GM19395 (cell line): ENCODE measurements at regions not wholly inside any gene's neighbourhood (a gene's known extent, or its start where the extent isn't known, plus 50 kb on each side); places are given as distances from the start of the nearest gene placed in this dataset.
A peak's percentile ranks its signal among the peaks of the same experiment; 100 is the strongest.
"Not testable (repeated sequence)": the region's sequence is repeated elsewhere in the genome, so short reads cannot be mapped to it uniquely, and the experiment has no call there.

Experiments used
- ATAC-seq: cut with Tn5 transposase; IDR thresholded peaks from one replicate; pipeline ENCODE4 v1.9.1; 2021; ENCODE audit warnings: mild to moderate bottlenecking, moderate library complexity; ENCODE audit not compliant: unreplicated experiment

DNA sequence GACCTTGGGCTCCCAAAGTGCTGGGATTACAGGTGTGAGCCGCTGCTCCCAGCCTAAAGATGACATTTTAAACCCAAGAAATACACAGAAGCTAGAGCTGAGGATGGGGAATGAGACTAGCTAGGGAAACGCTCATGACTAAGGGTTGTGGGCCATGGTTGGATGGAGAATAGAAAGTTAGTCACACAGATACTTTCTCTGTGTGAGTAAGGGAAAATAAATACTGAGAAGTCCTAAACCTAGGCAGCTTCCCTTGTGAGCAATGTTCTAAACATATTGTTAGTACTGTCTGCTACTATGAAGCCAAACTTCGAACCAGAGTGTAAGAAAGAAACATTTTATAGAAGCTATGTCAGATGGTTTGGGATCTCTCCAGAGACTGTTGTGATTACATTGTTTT lies 304.8 kb upstream of the STAC start:
- ATAC-seq = no peak

DNA sequence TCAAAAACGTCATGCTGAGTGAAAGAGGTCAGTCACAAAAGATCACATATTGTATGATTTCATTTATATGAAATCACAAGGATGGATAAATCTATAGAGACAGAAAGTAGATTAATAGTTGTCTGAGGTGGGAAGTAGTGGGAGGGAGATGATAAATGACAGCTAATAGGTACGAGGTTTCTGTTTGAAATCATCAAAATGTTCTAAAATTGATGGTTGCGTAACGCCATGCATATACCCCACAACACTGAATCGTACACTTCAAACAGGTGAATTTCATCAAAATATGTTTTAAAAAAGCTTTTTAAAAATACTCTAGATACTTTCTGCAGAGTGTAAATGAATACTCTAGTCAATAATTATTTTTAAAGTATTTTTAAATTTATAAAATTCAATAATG lies 303.0 kb upstream of the STAC start:
- no peak for ATAC-seq

DNA sequence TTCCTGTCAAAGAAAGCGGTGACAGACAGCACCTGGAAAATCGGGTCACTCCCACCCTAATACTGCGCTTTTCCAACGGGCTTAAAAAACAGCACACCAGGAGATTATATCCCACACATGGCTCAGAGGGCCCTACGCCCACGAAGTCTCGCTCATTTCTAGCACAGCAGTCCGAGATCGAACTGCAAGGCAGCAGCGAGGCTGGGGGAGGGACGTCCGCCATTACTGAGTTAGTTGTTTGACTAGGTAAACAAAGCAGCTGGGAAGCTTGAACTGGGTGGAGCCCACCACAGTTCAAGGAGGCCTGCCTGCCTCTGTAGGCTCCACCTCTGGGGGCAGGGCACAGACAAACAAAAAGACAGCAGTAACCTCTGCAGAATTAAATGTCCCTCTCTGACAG lies 297.3 kb upstream of the STAC start:
- not testable (repeated sequence) for ATAC-seq

DNA sequence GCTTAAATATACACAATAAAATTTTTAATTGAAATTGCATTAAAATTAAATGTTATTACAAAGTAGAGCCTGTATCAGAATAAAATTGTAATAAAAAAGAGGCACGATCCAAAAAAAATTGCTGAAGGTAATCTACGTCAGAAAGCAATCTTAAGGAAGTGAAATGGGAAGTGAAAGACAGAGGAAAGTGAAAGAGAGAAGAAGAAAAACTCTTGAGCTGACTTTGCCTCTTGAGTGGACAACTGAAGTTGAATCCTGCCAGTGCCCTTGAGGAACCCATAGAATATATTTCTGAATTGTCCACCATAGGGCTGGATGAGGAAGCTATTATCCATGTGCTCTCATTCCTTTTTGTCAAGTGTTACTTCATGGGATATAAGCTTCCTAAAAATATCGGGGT lies 285.1 kb upstream of the STAC start:
- peak; percentile 72 for ATAC-seq

DNA sequence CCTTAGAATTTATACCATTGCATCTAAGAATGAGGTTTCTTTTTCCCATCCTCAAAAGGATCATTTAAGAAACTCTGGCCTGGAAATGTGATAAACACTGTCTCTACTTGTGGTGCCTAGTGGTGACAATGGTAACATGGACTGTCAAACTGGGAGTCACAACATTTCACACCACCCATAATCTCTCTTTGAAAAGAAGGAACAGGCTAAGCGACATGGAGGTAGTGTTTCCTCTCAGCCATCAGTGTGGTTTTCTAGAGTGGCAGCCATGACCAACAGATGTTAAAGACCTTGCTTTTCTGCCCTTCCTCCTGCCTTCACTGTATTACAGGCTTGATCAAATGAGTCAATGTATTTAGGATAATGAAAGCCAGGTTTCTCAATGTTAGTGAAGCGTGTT lies 283.1 kb upstream of the STAC start:
- no peak for ATAC-seq

DNA sequence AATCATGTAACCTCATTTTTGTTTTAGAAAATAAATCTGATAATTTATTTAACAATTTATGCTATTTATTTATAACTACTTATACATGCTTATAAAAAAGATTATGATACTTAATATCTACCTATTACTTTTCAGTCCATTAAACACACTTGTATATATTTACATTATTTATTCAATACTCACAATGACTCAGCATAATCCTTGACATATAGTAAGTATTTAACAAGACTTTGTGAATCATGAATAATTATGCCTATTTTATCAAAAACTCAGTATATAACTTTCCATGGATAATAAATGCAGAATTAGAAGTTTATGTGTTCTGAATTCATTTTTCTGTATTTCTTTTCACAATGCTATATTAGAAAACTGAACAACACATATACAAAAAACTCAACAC lies 266.0 kb upstream of the STAC start:
- no peak for ATAC-seq

DNA sequence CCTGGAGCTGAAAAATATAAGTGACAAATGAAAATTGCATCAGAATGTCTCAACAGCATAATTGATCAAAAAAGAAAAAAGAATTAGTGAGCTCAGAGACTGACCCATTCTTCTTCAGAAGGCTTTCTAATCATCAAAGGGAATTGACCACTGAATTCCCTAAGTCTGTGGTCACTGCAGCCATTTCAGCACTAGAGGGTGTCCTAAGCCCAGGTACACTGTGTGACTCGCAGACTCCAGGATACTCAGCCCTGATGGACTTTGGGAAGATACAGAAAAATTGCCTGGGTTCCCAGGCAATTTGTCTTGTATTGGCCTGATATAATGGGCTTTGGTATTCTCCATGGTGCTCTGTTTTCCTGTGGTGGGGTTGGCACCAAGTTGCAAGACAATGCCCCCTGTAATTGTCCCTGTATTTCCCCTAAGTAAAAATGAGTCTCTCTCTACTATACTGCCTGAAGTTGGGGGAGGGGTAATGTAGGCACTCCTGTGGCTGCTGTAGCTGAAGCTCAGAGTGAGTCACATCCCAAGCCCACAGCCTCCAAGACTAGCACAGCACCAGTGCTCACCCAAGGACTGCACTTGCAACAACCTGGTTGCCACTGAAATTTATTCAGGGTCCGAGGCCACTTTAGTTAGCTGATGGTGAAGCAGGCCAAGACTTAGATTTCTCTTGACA lies 256.0 kb upstream of the STAC start:
- no peak for ATAC-seq

DNA sequence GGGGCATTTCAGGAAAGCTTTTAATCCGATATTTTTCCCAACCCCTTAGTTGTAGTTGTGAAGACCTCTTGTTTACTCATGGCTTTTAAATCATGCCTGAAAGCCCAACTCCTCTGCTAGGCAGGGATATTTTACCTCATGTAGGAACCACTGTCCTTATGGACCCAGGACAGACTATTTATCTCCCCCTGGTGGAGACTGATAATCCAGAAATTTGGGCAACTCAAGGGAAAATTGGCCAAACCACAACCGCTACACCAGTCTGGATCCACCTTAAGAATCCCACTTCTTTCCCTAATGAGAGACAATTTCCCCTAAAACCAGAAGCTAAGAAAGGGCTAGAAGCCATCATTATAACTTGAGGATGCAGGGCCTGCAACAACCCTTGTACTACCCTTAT lies 248.1 kb upstream of the STAC start:
- ATAC-seq = no peak

DNA sequence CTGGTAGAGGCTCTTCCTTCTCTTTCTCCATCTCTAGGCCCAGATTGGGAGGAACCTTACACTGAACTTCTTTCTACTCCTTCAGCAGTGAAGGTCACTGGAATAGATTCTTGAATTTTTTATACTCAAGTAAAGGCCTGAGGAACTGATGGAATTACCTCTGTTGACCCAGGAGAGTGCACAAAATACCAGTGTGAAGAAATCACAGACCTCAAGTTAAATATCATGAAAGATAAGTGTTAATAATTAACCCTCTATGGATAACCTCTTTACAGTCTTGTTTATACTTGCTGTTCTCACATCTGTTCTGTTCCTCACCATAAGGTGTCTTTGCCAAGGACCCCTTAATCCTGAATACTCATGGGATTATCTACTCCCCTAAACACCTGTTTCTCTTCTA lies 244.4 kb upstream of the STAC start:
- no peak for ATAC-seq

DNA sequence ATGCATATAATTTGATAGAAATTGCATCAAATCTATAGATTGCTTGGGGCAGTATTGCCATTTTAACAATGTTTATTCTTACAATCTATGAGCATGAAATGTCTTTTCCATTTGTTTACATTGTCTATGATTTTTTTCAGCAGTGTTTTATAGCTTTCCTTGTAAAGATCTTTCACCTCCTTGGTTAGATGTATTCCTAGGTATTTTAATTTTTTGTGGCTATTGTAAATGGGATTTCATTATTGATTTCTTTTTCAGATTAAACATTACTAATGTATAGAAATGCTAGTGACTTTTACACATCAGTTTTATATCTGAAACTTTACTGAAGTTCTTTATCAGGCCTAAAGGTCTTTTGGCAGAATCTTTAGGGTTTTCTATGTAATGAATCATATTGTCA lies 237.6 kb upstream of the STAC start:
- no peak for ATAC-seq

DNA sequence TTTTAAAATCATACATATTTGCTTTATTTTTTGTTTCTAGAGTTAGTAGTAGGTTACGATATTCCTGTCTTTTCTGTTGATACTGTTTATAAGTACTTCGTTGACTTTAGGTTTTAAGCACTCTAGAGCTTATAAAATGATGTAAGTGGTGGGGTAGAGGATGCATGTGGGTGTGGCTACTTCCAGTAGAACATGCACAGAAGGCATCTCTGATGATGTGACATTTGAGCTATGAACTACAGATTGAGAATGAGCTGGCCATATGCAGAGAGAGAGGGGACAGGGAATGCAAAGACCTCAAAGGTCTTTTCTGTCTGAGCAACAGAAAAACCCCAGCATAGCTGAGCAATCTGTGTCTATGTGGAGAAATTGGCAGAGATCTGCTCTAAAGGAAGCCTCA lies 233.9 kb upstream of the STAC start:
- no peak for ATAC-seq

DNA sequence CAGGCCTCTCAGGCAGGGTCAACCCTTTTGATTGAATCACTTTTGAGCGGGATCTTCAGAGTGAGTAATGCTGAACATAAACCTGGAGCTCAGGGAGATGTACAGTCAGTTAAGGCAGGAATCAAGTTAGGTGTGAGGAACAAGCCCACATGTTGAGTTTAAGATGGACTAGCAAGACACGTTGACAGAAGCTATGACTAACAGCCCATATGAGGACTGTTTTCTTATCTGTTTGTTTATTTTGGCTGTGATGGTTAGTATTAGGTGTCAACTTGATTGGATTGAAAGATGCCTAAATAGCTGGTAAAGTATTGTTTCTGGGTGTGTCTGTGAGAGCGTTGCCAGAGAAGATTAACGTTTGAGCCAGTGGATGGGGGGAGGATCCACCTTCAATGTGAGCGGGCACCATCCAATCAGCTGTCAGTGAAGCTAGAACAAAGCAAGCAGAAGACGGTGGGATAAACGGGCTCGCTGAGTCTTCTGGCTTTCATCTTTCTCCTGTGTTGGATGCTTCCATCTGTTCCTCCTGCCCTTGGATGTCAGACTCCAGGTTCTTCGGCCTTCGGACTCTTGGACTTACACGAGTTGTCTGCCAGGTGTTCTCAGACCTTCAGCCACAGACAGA lies 232.3 kb upstream of the STAC start:
- no peak for ATAC-seq

DNA sequence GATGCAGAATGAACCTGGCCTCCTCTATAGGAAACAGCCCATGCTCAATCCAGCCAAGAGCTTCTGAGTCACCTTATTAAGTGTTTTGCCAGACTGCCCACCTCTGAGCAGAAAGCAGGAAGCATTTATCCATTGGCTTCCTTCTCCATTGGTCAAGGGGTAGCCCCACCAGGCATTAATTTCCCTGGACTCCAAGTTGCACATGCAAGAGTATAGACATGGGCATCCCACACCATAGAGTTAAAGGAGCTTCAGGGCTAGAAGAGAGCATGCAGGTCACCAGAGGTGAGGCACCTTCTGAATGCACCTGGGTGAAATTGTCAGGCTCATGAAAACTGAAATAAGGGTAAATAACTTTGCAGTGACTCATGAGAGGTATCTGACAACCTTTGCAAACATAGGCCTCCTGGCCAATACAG lies 230.8 kb upstream of the STAC start:
- no peak for ATAC-seq

DNA sequence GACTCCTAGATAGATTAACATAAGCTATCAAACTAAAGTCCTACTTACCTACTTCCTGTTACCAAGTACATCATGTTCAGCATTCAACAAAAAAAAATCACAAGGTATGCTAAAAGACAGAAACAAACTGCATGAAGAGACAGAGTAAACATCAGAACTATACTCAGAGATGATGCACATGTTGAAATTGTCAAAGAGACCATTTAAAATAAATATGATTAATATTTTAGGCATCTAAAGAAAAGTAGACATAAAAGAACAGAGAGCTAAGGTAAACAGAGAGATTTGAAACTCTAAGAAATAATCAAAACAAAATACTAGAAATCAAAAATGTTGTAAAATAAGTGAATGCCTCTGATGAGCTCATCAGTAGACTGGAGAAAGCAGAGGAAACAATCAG lies 224.8 kb upstream of the STAC start:
- ATAC-seq = no peak

DNA sequence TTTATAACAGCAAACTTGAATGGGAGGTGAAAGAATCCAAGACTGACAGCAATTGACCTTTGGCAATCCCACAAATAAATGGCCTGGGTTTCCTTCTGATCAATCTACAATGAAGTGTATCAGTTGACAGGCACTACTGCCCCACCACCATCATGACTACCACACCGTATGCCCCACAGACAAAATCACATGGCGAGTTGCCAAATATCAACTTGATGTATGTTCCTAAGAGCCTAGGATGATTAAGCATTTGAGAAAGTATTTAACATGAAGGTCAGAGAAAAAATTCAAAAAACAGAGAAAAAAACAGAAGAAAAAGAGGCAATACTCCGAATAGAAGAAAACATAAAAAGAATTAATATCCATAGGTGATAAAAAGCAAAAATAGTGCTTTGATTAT lies 215.9 kb upstream of the STAC start:
- no peak for ATAC-seq

DNA sequence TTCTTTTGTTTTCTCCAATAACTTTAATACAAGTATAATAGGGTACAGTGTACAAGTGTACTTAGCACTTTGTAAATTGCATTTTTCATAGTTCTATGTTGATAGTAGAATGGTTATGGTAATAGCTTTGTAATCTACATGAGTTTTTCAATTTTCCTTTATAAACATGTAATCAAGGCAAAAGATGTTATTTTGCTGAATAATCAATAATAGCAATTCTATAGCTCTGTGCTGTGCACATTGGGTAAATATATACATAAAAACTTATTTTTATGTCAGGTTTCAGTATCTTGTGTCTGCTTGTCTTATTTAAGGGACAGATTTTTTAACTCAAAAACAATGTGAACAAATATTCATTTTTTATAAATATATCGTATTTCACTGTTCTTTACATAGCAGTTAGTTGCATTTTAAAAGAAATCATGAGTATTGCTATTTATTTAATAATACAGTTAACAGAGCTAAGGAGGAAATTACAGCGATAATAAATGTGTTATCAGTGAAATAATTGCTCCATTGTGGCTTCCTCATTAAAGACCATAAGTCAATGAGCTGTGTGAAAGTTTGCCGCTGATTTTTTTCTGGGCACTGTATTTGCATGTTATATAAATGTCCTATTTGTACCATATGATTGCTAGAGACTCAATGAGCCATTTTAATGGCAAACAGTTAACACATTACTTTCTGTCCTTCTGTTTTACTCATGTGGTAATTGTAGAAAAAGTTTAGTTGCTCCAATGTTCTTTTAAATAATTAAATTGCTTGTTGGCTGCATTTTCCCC lies 214.6 kb upstream of the STAC start:
- ATAC-seq = no peak

DNA sequence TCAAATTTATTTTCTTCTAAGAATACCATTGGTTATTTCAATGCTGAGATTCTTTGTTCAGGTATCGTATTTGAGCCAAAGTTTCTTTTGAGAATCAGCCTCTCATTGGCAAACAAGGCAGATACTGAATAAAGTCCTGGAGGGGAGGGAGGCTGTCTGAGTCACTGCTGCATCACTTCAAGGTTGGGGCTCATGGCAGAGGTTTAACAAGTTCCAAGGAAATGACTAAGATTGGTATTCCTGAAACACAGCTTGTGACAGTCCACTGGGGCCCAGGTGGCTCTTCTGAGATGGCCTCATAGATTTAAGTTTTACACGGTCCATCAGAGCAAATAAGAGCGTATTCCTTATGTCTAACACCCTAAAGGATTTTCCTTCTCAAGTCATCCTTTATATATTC lies 213.8 kb upstream of the STAC start:
- no peak for ATAC-seq

DNA sequence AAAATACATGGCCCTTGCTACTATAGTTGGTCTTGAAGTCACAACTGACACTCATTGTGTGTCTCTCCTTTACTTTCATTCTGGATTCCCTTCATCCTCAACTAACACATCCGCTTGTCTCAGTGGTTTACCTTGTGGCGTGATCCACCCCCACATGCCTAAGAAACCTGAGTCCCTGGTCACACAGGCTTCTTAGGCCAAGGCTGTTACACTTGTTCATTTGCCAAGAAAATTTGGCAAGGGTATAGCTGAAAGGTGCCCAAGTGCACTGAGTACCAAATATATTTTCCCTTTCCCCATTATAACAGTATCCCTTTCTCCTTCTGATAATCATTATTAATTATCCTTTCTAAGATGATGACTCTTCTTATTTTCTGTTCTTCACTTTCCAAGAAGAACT lies 207.6 kb upstream of the STAC start:
- no peak for ATAC-seq

DNA sequence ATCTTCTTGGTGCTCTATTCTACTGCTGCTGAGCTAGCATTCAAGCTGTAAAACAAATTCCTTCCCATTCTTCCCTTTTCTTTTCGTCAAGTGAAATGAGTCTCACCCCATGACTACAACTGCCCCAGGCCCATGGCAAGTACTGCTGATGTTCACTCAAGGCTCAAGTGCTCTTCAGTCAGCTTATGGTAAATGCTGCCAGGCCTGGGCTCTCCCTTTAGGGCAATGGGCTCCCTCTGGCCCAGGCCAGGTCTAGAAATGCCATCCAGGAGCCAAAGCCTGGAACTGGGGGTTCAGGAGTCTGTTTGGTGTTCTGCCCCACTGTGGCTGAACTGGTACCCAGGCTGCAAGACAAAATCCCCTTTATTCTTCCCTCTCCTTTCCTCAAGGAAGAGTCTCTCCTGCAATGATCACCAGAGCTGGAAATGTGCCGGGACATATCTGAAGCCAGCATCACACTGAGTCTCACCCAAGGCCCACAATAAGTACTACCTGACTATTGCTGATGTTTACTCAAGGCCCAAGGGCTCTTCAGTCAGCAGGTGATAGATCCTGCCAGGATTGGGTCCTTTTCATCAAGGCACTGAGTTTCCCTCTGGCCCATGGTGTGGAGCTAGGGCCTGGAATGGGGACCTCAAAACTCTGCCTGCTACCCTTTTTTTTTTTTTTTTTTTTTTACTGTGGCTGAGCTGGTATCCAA lies 205.0 kb upstream of the STAC start:
- no peak for ATAC-seq

DNA sequence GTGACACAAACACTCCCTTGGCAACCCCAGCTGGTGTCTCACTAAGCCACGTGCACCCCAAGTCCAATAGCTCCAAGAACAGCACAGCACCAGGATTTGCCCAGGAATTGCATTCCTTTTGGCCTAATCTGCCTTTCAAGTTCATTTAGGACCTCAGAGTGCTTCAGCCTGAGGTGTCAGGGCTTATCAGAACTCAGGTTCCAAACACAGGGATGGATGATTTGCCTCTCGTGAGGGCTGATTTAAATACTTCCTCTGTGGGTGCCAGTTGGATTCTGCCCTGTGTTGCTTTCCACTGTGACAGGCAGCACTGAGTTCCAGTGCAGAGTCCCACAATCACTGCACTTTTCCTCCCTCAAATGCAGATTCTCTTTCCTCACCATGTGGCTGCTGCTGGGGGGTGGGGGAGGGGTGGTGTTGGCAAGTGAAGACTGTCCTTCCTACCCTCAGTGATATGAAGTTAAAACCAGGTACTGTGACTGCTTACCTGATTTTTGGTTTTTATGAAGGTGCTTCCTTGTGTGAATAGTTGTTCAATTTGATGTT lies 204.3 kb upstream of the STAC start:
- ATAC-seq = no peak

DNA sequence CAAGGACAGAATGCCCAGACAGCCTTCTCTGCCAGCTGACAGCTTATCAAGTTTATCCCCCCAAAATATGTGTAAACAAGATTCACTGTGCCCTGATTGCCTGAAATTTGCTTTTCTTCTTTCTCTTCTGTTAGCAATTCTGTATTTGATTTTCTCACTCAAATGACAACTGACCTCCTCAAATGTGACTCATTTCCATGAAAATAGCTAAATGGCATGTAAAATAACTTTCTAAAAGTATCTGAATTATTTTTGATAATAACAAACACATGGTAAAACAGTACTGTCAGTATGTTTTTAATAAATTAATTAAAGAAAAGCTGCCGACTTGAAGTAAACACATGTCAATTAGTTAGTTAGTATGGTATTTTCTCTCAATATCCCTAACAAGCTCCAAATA lies 202.3 kb upstream of the STAC start:
- no peak for ATAC-seq
